Stimulated activated CD4-positive, alpha-beta T cell treated with anti-CD3 and anti-CD28 coated beads, Interleukin-15, amount 100 ng/mL, for 1 hour (primary cell): ENCODE measurements at regions not wholly inside any gene's neighbourhood (a gene's known extent, or its start where the extent isn't known, plus 50 kb on each side); places are given as distances from the start of the nearest gene placed in this dataset.
"Not testable (repeated sequence)": the region's sequence is repeated elsewhere in the genome, so short reads cannot be mapped to it uniquely, and the experiment has no call there.

ENCODE experiments used
- DNase-seq, 2 donors: peaks; one replicate each; pipeline ENCODE4 v3.0.0-alpha.2; 2020; ENCODE audit warnings: low read depth in 1 of 2, low spot score in 1 of 2

DNA sequence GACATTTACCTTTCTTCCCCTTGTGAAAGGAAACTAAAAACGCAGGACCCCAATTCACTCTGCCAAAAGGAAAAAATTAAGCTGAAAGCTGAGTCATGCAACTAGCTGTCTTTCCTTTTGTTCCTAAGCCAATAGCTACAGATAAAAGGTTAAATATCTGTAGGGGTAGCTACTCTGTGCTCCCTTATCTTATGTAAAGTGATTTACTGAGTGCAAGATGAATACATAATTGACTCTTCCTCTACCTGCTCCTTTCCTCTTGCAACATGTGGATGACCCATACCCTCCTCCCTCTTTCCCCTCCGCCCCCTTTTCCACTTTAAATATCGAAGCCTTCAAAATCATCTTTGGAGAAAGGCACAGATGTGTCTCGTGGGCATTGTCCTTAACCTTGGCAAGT, 68.0 kb upstream of the ZNF157 start:
- DNase-seq, result no peak

DNA sequence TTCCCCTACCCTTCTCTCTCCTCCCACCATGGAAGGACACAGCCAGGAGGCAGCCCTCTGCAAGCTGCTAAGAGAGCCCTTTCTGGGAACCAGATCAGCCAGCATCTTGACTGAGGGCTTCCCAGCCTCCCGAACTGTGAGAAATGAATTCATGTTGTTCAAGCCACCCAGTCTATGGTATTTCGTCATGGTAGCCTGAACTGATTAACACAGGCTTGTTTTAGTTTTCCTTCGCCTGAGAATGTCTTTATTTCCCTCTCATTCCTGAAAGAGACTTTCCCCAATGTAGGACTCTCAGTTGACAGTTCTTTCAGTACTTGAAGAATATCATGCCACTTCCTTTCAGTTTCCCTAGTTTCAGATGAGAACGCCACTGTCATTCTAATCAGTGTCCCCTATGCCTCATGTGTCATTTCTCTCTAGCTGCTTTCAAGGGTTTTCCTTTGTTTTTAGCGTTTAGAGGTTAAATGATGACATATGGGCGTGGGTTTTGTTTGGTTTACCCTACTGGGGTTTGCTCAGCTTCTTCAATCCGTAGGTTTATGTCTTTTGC, 63.8 kb upstream of the ZNF157 start:
- DNase-seq, result not testable (repeated sequence)

DNA sequence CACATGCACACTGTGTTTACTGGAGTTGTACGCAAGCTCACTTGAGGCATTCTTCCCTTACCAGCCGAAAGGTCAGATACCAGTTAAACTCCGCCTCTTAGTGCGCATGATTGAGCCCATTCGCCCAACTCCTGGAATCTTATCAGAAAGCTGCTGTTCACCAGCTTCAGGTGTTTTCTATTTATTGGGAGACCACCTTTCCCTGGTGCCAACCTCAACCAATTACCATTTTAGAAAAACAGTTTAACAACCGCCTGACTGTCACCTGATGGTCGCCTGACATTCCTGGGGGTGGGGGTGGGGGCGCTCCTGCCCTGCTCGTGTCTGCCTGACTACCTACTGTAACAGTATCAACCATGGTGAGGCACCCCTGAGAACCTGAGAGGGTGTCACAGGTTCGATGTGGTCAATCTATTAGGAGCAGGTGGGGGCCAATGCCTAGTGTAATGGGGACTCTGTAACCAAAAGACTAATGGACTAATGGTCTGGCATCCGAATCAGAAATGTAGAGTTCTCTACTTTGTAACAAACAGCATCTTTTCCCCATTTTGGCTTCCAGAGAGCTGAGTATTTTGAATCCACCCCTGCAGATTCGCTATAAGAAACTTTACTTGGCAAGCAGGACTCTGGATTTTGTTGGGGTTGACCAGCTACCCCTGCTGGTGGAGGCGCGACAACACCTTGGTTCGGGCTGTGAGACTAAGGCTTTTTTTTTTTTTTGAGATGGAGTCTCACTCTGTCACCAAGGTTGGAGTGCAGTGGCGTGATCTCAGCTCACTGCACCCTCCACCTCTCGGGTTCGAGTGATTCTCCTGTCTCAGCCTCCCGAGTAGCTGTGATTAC, 58.2 kb upstream of the ZNF157 start:
- DNase-seq, result peak; percentile 2 to 8

DNA sequence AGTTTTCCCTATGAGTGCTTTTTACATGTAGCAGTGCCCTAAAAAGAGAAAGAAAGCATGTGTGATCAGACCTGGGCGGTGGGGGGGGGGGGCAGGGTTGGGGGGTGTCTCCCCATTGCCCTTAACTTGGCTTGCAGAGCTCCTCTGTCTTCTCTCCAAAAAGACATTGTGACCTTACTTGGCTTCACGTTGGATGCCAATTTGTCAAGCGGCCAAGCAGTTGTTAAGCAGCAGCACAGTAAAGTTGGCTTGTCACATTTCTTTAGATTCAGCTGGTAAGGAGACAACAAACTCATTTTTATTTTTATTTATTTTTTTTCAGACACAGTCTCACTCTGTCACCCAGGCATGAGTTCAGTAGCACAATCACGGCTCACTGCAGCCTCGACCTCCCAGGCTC, 57.3 kb upstream of the ZNF157 start:
- DNase-seq, result no peak

DNA sequence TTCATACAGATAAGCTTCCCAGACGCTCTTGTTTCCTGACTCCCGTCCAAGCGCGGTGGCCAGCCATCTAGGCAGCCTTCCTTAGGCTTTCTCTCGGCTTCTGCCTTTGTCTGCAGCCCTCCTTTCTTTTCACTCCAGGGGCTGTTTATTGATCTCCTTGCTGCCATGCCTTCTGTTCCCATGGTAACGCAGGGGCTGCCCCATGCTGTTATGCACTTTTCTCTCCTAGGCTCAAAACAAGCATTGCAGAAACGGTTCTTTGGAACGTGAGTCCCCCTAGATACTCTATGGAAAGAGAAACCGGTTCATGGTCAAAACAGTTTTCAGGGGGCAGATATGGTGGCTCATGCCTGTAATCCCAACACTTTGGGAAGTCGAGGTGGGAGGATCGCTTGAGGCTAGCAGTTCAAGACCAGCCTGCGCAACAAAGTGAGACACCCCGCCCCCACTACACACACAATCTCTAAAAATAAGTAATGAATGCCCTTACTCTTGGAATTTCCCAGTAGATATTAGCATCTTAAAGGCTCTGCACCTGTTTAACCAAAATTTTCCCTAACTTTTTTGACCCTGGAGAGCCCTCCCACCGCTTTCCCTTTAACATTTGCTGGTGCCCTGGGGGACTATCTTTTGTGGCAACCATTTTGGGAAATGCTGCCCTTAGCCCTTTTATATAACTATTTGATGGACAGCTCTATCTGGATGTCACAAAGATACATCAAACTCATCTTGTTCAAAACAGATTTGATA, 53.9 kb upstream of the ZNF157 start:
- DNase-seq, result no peak
